WERI-Rb-1 (cell line): ENCODE measurements at regions not wholly inside any gene's neighbourhood (a gene's known extent, or its start where the extent isn't known, plus 50 kb on each side); places are given as distances from the start of the nearest gene placed in this dataset.

Experiments
- DNase-seq: peaks from one replicate; pipeline ENCODE4 v3.0.0-alpha.2; 2020
- H3K27ac ChIP-seq: fragments of 250-450 bp; sonication (Bioruptor Pico); 2 replicates; pipeline ENCODE4 v1.5.1; 2020; ENCODE audit warnings: mild to moderate bottlenecking, moderate library complexity
- H3K27me3 ChIP-seq: fragments of 250-450 bp; sonication (Bioruptor Pico); 2 replicates; pipeline ENCODE4 v1.5.1; 2021; ENCODE audit warnings: mild to moderate bottlenecking, low read depth, moderate library complexity; ENCODE audit not compliant: insufficient read depth, severe bottlenecking
- H3K36me3 ChIP-seq: fragments of 250-450 bp; sonication (Bioruptor Pico); 2 replicates; pipeline ENCODE4 v1.5.1; 2020; ENCODE audit warnings: mild to moderate bottlenecking, moderate library complexity
- H3K4me3 ChIP-seq: 2 replicates; pipeline ENCODE4 v1.5.1; 2011; ENCODE audit warnings: low read depth, mild to moderate bottlenecking, control low read depth, low read length
- H3K9me3 ChIP-seq: fragments of 250-450 bp; sonication (Bioruptor Pico); 2 replicates; pipeline ENCODE4 v1.5.1; 2021; ENCODE audit warnings: mild to moderate bottlenecking, moderate library complexity; ENCODE audit not compliant: severe bottlenecking
- CTCF ChIP-seq: IDR thresholded peaks from 2 replicates; pipeline ENCODE4 v1.5.1; 2011; ENCODE audit warnings: low read depth, mild to moderate bottlenecking, control low read depth, inconsistent platforms, low read length

- Histone ChIP-seq H3K36me3 (no peaks in the 10 kb centered on the region), H3K4me3 (no peak overlapping the region), H3K9me3 (no peaks in the 10 kb centered on the region), H3K27me3 (peaks cover 54% of the 10 kb centered on the region), H3K27ac (no peak overlapping the region)
- no peak for DNase-seq
- no peak for TF ChIP-seq CTCF
Measured at GRCh38 chr3:159146392-159146791, 344.5 kb downstream of the MFSD1 start.

DNA sequence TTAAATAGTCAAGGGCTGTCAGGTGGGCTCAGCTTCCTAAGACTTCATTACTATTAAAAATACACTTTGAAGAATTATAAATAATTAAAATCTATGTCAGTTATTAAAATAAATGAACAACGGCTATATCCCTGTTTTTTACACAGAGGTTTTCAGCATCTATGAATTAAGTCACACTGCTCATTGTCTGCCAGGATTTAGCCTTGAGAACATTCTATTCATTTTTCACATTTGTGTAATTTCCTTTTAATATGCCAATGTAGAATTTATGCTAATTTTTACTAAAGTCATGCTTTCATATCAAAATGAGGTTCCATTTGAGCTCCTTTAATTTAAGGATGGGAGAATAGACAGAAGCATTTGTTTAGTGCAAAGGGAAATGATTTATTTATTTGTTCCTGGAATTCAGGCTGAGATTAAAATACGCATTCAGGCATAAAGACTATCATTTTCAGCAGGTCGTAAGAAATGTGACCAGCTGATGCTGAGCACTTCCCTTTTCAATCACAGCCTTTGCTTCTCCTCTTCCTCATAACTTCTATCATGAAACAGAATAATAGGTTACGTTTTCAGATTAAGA lies 345.1 kb downstream of the MFSD1 start:
- Histone ChIP-seq H3K27me3 (peaks cover 50% of the 10 kb centered on the region), H3K9me3 (no peaks in the 10 kb centered on the region), H3K36me3 (no peaks in the 10 kb centered on the region), H3K4me3 (no peak overlapping the region), H3K27ac (no peak overlapping the region)
- DNase-seq = no peak
- no peak for TF ChIP-seq CTCF

DNA sequence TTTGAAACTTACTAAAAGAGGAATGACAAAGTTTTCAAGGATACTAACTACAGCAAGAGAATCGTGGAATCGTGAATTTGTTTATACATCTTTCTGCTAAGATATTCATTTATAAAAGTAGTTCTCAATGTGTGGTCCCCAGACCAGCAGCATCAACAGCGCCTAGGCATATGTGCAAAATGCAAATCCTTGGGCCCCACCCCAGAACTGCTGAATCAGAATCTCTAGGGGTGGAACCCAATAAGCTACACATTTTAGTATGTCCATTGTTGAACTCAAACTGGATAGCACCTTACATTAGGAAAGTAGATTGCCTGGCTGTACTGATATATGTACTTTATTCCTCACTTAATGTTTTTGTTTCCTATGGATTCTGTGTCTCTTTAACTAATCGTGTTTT lies 346.0 kb downstream of the MFSD1 start:
- H3K9me3 ChIP-seq = no peaks in the 10 kb centered on the region
- H3K36me3 ChIP-seq = no peaks in the 10 kb centered on the region
- no peak overlapping the region for H3K27ac ChIP-seq
- DNase-seq = no peak
- no peak for TF ChIP-seq CTCF
- H3K4me3 ChIP-seq = no peak overlapping the region
- H3K27me3 ChIP-seq = peaks cover 51% of the 10 kb centered on the region

- Histone ChIP-seq H3K4me3 (no peak overlapping the region), H3K27ac (no peak overlapping the region), H3K36me3 (no peaks in the 10 kb centered on the region), H3K9me3 (no peaks in the 10 kb centered on the region), H3K27me3 (peaks cover 58% of the 10 kb centered on the region)
- DNase-seq = no peak
- no peak for TF ChIP-seq CTCF
Measured at GRCh38 chr3:159148466-159148865, 346.6 kb downstream of the MFSD1 start.

DNA sequence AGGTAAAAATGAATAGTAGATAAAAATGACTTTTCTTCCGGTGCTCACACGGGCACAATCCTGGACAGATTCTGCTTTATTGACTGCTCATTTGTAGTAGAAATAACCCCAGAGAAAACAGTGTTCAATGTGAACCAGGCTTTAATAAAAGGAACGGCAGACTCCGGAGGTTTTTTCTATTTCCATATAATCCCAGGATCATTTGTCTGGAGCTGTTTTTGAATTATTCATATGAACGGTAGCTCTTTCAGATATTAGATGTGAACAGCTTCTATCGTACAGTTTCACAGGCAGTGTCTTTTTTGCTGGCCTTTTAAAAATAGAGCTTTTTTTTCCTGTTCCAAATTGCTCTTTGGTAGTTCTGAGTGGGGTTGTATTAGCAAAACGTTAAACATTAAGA lies 347.3 kb downstream of the MFSD1 start:
- no peak for TF ChIP-seq CTCF
- Histone ChIP-seq H3K9me3 (no peaks in the 10 kb centered on the region), H3K36me3 (no peaks in the 10 kb centered on the region), H3K4me3 (no peak overlapping the region), H3K27me3 (peaks cover 56% of the 10 kb centered on the region), H3K27ac (no peak overlapping the region)
- no peak for DNase-seq

DNA sequence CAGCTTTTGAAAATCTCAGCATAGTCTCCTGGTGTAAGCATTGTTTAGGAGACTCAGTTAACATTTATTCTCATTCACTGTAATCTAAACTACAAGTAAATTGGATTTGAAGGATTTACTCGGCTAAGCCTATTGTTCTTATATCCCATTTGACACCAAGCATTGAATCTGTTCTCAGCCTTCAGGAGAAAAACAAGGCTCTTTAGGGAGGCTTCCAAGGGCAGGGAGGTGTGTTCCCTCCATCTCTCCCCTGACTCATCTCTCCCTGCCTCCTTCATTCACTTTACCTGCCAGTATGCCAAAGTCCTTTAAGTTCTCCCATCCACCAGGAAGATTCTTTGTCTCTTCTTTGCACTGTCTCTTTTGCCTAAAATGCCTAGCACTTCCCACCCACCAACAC lies 347.8 kb downstream of the MFSD1 start:
- H3K4me3 ChIP-seq = no peak overlapping the region
- no peak for TF ChIP-seq CTCF
- H3K27me3 ChIP-seq = peaks cover 56% of the 10 kb centered on the region
- no peaks in the 10 kb centered on the region for H3K36me3 ChIP-seq
- no peaks in the 10 kb centered on the region for H3K9me3 ChIP-seq
- DNase-seq = no peak
- no peak overlapping the region for H3K27ac ChIP-seq
